GM18909 (cell line): ENCODE measurements at regions not wholly inside any gene's neighbourhood (a gene's known extent, or its start where the extent isn't known, plus 50 kb on each side); places are given as distances from the start of the nearest gene placed in this dataset.

Source experiments
- ATAC-seq: cut with Tn5 transposase; IDR thresholded peaks from one replicate; pipeline ENCODE4 v1.9.1; 2021; ENCODE audit warnings: mild to moderate bottlenecking; ENCODE audit not compliant: unreplicated experiment, poor library complexity

DNA sequence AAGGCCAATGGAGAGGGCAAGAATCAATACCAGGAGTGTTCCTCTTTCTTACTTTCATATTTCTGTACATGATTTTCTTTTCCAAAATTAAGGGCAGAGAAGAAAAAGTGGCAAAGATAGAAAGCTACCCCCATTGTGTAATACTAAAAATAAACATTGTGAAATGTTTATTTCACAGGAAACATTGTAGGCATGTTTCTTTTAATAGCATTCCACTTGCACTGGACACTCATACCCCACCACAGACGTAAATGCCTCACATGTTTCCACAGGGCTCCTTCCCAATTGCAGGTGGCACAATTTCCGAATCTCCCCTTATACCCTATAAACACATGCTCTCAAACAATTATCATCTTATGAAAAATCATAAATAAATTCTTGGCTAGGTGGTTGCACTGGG, 645.1 kb upstream of the SETBP1 start:
- no peak for ATAC-seq

DNA sequence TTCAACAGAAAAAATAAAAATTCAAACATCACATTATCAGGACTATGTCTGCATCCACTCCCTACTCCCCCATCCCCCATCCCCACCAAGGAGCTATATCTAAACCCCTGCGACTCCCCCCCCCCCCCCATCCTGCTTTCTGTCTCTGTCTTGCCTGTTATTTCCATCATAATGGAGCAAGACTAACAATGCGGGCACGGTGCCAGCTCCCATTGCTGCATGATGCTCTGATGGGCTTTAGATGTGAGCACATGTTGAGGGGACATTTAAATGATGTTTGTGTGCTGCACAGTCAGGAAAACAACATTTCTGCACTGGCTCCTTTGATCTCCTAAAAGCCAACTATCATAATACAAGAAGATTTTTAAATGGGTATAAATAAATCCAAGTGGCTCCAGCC, 644.2 kb upstream of the SETBP1 start:
- no peak for ATAC-seq

DNA sequence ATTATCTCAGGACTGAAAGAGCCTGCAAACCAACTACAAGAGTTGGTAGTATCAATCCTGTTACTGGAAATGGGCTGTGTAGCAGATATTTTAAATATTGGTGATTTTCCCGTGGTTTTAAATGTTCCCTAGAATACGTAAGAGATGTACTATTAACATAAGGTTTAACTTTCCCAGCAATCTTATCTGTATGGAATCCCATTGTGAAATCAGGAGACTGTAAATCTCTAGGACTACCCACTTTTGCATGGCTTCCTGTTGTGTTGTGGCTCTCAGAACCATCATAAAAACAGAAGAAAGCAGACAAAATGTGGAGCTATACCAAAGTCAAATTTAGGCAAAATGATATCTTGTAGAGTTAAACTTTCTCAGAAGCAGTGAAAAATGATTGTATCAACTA, 641.5 kb upstream of the SETBP1 start:
- ATAC-seq, result no peak

DNA sequence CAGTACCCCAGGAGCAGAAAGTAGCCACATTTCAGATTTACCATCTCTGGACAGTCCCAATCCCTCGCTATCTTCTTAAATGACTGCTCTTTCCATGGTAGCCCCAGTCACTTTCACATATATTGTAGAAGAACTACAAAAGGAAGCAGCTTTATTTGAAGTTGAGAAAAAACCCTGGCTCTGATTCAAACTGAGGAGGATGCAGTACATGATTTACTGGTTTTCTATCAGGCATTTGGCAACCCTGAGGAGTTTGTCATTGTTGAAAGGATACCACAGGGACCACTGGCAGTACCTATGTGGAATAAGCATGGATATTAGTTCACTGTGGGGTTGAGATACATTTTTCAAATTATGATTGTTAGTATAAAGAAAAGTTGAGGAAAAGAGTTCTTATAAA, 640.9 kb upstream of the SETBP1 start:
- ATAC-seq, result no peak

DNA sequence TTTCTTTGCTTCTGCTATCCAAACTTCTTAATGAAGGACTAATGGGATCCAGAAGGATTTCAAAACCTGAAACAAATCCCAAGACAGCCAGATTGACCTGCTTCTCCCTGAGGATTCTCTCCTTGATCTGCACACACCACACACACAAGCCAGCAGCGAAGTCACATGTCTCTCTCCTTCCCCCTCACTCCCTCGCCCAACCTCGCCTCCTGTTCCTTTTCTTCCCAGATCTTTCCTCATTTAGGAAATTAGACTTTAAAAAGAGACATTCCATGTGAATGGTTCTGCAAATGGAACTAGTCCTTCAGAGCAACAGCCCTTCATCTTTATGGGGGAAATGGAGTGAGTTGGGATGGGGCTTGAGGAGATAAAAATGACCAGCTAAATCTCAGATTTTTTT, 639.1 kb upstream of the SETBP1 start:
- no peak for ATAC-seq

DNA sequence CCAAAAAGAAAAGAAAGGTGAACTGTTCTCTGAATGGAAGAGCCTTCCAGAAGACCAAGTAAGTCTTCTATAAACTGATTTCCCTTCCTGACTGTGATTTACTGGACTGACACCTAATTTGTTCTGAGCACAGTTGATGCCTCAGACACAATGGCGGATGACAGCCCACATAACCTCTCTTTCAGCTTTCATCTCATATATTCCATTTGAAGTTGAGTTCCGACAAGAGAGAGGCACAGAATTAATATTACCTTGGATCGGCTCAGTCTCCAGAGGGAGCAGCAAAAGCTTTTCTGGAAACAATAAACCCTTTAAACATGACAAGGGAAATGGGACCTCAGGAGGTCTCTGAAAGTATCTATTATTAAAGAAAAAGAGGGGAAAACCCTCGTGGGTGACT, 638.7 kb upstream of the SETBP1 start:
- no peak for ATAC-seq

DNA sequence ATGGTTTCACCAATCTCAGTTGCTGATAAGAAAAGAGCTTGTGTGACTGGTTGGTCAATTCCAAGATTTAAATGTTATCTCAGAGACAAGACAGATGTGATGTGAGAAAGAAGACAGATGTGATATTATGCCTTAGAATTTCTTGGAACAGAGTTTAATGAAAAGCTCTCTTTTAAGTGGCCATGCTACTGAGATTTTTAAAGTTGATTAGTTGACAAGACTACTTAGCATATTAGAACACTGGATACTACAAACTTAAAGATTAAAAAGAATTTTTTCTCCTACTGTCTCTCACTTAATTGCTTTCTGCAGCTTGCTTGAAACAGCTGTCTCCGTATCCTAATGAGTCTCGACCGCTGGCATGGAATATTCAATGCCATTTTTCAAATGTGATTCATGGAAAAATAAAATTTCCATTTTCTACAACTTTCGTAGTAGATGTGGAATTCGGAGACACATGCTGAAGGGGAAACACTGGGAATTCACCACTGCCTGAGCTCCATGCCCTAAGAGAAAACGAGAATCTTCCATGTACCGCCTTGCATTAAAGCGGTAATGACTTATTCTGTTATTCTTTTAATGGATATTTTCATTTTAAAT, 634.2 kb upstream of the SETBP1 start:
- ATAC-seq, result no peak

DNA sequence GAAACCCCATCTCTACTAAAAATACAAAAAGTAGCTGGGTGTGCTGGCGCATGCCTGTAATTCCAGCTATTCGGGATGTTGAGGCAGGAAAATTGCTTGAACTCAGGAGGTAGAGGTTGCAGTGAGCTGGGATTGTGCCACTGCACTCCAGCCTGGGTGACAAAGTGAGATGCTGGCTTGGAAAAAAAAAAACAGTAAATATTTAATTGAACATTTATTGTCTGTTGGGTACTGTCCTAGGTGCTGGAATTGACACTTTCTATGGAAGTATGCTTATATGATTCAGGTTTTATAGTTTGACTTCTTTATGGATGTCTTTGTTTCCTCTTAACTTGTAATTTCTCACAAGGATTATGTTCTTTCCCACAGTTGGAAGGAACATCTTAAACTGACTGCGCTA, 633.1 kb upstream of the SETBP1 start:
- ATAC-seq, result no peak

DNA sequence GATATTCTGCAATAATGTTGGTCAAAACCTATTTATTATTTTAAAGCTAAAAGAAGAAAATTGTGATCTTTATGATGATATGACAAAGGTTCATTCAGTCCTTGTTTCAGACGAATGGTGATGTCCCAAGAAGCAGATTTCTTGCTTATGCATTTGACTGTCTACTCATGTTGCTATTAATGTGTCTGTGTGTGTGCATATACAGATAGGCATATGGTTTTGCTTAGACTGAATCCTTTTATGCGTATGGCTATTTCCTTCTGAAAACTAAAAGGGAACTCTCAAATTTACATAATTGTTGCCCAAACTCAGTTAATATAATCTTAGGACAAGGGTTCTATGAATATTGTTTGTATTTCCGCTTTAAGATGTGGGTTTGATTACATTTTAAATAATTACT, 632.3 kb upstream of the SETBP1 start:
- no peak for ATAC-seq

DNA sequence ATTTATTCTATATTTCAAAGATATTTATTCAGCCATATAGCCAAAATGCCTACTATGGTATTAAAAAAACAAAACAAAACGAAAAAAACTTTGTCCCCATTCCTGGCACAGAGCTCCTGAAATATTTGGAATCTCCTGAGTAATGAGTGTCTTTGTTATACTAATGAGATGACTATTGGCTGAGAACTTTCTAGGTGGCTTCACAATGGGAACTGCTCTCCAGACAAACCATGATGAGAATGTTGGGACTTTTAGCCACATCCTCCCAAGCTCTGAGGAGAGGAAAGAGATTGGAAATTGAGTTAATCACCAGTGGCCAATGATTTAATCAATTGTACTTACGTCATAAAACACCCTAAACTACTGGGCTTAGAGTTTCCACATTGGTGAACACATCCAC, 631.8 kb upstream of the SETBP1 start:
- ATAC-seq, result no peak

DNA sequence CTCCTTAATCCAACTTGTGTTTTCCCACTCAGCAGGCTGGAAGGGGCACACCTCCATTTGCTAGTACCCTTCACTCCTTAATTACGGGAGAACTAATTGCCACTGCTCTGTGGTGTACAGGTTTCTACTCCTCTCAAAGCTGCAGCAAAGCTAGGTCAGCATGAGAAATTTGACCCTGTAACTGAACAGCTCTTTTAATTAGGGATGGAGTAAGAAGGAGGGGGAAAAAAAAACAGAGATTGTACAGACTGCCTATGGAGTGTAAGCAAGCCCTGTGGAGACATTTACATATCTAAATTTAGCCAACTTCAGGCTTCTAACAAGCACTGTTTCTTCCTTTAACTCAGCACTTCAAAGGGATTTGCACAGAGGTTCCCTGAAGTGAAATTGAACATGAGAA, 629.7 kb upstream of the SETBP1 start:
- no peak for ATAC-seq

DNA sequence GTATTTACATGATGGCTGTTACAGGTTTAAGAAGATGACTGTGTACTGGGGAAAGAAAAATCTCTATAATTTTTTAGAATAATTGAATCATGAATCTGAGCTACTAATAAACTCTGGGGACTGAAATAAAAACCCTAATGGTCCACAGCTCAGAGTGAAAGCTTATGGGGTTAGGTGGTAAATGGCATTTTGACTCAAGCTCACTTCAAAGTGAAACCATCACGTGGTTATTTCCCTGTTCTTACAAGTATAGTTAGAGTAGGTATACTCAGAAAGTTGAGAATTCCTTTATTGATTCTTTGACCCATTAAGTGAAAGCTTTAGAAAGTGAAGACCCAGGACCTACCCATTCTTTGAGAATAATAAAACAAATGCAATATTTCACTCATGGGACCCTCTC, 626.2 kb upstream of the SETBP1 start:
- ATAC-seq, result no peak

DNA sequence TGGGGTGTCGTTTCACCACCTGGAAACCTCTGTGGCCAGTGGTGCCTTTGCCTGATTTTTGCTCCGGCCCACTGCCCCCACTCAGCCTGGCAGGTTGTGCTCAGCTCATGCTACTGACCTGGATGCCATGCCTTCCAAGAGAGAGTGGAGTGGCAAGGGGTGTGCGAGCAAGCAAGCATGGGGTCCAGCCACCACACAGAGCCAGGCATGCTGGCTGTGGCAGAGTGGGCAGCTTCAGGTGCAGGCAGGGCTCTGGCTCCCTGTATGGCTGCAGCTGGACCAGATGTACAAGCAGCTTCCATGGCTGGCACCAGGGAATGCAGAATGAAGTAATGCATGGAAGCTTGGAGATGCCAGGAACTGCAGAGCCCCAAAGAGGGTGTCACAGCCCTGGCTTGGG, 620.5 kb upstream of the SETBP1 start:
- ATAC-seq, result no peak

DNA sequence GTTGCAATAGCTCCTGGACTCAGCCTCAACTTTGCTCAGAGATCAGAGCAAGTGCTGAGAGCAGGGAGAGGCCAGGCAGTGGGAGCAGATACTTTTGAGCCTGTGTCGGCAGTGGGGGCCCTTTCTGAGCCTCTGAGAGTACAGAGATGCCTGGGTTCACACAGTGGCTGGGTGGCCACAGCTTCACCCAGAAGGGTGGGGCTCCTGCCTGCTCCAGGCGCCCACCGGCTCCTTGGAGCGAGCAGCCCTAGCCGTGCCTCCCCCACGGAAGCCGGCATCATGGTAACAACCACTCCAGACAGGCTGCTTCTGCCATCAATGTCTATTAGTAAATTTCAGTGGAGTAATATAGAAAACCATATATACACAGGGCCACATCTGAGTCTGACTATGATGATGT, 619.2 kb upstream of the SETBP1 start:
- no peak for ATAC-seq

DNA sequence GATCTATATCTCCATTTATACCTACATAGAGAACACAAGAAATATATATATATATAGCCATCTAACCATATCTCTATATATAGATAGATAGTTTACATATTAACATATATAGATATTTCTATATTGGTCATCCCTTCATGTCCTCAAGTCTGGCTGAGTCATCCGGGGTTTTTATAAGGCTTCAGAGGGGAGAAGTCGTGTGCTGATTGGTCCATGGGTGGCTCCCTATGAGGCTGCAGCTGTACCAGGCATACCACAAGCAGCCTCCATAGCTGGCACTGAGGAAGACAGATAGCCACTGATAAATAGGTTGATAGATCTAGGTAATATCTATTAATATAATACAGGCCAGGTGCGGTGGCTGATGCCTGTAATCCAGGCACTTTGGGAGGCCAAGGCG, 618.3 kb upstream of the SETBP1 start:
- no peak for ATAC-seq

DNA sequence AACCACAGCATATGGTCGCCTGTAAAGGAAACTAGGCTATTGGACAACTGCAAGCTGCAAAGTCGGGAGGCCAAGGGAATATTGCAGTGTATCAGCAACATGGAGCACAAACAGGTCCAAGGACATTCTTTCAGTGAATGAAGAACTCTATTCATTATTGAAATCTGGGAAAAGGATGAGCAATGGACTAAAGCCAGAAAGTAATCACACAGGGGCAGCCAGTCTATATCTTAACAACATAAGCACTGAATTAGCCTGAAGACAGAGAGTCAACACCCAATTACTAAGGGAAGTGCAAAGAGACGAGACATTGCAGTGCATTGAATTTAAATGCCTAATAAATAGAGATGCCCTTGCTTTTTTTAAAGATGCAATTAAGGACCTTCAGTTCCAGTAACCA, 615.5 kb upstream of the SETBP1 start:
- ATAC-seq, result no peak

DNA sequence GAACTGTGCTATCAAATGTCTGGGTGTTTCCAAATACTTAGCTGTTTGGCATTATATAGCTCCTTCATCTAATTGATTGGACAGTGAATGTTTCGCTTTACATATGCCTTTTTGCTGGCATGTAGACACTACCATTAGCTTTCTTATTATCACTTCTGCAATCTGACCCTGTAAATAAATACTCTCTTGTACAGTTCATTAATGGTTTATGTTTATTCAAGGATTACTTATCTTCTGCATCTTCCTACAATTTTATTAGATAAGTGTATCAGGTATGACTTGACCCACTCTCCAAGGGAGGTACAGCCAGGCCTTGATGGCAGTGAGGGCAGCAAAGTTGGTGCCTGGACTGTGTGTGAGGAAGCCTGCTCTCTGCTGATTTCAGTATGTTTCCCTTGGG, 614.1 kb upstream of the SETBP1 start:
- ATAC-seq, result no peak

DNA sequence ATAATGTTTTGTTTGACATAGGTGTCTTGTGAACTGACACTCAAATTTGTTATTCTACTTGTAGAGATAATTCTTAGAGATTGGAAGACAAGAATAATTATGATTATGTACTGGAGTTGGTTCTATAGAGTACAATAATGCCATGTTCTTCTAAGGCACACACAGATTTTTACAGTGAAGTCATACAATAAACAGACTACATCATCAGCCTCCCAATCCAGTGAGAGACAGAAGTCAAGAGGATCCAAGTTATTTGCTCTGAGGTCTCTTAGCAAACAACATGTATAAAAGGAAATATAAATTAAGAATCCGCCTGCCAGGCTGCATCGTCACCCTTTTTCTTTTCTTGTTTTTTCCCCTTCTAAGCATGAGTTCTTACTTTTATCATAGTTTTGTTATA, 613.5 kb upstream of the SETBP1 start:
- no peak for ATAC-seq

DNA sequence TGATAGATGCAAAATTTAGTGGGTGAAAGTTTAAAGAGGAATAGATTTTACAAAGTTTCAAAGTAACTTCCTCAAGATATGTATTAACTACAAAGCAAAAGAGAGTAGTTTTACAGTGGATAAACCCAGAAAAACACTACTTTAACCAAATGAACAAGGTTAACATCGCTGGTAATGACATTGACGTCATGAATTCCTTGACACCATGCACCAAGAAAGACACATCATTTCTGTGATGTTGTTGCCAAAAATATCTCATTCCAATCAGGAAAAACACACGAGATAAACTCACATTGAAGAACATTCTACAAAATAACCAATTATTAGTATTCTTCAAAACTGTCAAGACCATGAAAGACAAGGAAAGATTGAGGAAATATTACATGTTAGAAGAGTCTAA, 605.6 kb upstream of the SETBP1 start:
- no peak for ATAC-seq

DNA sequence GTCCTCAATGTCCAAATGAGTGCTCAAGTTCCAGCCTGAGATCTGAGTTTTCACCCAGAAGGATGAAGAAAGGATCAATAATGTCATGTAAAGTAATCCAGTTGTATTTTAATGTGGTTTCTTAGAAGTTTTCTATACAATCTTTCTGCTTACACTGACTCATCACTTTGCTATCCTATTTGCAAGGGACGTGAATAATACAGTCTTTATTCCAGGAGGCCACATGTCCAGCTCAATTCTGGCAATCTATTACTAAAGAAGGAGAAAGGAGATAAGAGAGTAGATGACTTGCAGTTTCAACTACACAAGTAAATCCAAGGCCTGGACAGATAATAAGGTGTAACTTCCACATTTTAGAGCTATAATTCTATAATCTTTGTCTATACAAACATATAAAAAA, 601.1 kb upstream of the SETBP1 start:
- no peak for ATAC-seq

DNA sequence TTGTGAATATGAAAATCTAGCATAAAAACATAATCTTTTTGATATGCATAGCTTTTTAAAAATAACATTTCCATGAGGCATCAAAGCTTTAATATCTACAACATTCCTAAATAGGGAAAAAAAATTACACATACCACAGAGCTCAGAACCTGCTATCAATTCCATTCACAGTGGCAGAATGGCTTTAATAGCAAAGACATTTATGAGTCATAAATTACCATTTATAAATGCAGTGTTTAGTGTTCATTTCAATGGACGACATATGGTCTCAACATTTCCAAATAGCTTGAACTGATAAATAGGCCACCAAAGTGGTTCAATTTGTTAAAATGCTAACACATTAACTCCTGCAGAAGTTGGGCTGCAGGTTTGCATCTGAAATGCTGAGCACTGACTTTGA, 600.6 kb upstream of the SETBP1 start:
- ATAC-seq, result no peak

DNA sequence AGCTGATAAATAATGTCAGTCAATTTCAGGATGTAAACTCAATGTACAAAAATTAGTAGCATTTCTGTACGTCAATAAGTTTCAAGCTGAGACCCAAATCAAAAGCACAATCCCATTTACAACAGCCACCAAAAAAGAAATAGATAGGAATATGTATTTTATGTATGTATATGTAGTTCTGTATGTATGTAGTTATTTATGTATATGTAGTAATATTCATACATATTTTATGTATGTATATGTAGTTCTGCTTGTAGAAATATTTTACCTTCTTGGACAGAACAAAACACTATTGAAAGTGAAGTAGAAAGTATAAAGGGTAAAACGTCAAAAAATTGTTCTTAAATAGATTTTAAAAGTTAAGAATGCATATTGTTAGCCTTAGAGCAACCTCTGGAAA, 591.0 kb upstream of the SETBP1 start:
- no peak for ATAC-seq

DNA sequence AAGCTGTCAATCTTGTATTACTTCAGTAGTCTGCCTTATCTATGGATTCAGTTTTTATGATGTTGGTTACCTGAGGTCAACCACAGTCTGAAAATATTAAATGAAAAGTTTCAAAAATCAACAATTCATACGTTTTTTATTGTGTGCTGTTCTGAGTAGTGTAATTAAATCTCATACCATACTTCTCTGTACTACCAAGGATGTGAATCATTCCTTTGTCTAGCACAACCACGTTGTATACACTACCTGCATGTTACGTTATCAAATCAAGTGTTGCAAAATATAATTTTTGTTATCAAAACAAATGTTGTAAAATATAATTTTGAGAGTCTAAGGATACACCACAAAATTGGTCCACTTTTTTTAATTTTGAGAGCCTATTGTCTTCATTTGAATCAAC, 590.2 kb upstream of the SETBP1 start:
- ATAC-seq, result no peak
